ENCODE measurements at regions not wholly inside any gene's neighbourhood (a gene's known extent, or its start where the extent isn't known, plus 50 kb on each side); places are given as distances from the start of the nearest gene placed in this dataset.

DNA sequence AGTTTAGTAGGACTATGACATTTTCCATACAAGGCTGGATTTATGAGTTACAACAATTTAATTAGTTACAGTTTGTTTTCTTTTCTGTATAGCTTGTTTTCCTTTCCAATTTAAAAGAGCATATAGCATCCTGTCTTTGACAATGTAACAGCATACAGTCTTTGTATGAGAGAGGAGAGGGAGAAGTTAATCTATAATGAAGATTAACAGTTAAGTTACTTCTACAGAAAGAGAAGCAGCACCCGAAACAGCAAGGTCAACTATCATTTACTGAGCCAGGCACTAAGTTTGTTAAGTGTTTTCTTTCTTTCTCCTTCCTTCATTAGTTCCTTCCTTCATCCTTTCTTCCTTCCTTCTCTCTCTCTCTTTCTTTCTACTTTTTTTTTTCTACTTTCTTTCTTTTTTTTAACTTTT, 52.3 kb upstream of the RAB4A start:
- TF ChIP-seq, protein P1, sequence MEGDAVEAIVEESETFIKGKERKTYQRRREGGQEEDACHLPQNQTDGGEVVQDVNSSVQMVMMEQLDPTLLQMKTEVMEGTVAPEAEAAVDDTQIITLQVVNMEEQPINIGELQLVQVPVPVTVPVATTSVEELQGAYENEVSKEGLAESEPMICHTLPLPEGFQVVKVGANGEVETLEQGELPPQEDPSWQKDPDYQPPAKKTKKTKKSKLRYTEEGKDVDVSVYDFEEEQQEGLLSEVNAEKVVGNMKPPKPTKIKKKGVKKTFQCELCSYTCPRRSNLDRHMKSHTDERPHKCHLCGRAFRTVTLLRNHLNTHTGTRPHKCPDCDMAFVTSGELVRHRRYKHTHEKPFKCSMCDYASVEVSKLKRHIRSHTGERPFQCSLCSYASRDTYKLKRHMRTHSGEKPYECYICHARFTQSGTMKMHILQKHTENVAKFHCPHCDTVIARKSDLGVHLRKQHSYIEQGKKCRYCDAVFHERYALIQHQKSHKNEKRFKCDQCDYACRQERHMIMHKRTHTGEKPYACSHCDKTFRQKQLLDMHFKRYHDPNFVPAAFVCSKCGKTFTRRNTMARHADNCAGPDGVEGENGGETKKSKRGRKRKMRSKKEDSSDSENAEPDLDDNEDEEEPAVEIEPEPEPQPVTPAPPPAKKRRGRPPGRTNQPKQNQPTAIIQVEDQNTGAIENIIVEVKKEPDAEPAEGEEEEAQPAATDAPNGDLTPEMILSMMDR (IDR thresholded peaks at IDR 0.05; ENCODE audit: low read length, missing control alignments) = no peak
- no peak for DNase-seq (ENCODE audit: low read depth)
- H3K4me3 ChIP-seq (replicated peaks; ENCODE audit: low read depth, low read length) = no peak overlapping the region

GRCh38 chr1:229220163-229220846, 50.6 kb upstream of the RAB4A start:
- TF ChIP-seq, protein P1 (IDR thresholded peaks at IDR 0.05; ENCODE audit: low read length, missing control alignments) = no peak
- no peak overlapping the region for H3K4me3 ChIP-seq (replicated peaks; ENCODE audit: low read depth, low read length)
- no peak for DNase-seq (ENCODE audit: low read depth)

DNA sequence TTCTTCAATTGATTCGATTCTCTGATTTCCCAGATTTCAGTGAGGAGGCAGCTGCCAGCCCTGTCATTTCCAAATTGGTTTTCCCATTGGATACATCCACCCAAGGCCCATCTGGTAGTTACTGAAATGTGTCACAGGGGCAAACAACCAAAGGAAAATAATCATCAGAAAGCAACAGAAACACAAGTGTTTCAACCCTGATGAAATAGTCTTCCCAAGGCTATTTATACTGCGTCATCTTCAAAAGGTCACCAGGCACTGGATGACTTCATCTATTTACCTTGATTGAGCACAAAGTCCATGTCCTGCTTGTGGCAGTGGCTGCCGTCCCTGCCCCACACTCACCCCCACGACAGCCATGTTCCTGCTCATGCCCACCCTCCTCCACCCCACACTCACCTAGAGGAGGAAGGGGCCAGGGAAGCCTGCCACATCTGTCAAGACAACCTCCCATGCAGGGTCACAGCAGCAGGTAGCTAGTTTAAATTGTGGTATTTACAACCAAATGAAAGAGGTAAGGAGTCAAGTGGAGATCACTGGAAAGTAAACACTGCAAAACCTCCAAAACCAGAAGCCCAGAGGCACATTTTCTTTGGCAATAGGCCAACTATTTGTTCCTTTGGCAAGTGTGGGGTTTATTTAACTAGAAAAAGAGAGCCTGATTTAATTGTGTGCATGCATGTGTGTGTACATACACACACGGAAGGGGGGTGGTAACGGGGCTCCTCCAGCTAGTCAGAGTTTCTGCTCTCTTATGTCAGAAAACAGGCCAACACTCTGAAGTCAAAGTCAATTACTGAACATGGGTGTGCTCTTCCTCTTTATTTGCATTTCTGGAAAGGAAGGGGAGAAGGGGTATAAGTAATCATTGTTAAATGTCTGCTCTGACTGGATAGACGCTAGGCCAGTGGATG, 49.5 kb upstream of the RAB4A start:
- TF ChIP-seq, protein P1 (IDR thresholded peaks at IDR 0.05; ENCODE audit: low read length, missing control alignments) = no peak
- H3K4me3 ChIP-seq (replicated peaks; ENCODE audit: low read depth, low read length) = no peak overlapping the region
- peak; percentile 78 for DNase-seq (ENCODE audit: low read depth)
